Adrenal gland (tissue), 5 donors: ENCODE measurements at regions not wholly inside any gene's neighbourhood (a gene's known extent, or its start where the extent isn't known, plus 50 kb on each side); places are given as distances from the start of the nearest gene placed in this dataset.

ENCODE experiments used
- CTCF ChIP-seq, 6 experiments: fragments of 450-650 bp in 4 of 6; fragments of 200-600 bp in 2 of 6; sonication (generic) in 1 of 6; IDR thresholded peaks; 1 replicate in 5 of 6; 2 replicates in 1 of 6; pipeline versions ENCODE4 v1.5.1 to v1.8.0; 2016 to 2021; ENCODE audit warnings: antibody characterized with exemption in 6 of 6, mild to moderate bottlenecking in 2 of 6, moderate library complexity in 1 of 6
- POLR2A ChIP-seq, 2 donors: fragments of 450-650 bp; IDR thresholded peaks; one replicate each; pipeline ENCODE4 v1.6.1; 2017; ENCODE audit warnings: antibody characterized with exemption in 2 of 2, mild to moderate bottlenecking in 2 of 2, moderate library complexity in 1 of 2
- donor health status: DM: no; HTN: no; CAD: no.

DNA sequence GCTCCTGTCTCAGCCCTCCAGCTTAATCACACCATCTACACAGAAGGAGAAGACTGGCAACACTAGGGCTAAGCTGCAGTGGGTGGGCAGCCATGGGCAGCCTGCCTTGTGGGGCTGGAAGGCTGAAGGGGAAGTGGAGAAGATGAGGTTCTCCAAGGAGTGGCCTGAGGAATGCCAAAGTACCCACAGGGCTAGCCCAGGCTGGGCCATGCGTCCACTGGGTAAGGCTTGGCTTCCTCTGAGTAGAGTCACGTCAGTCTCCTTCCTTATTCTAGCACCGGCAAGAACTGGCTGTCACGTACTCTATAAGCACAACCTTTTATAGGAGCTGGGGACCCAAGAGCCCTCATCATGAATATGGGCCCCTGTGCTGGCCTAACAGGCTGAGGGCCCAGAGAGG is 110.6 kb upstream of the SIRPA start:
- no peak for TF ChIP-seq CTCF (IDR thresholded peaks at IDR 0.05)
- TF ChIP-seq POLR2A (IDR thresholded peaks at IDR 0.05): no peak
